ENCODE measurements at regions not wholly inside any gene's neighbourhood (a gene's known extent, or its start where the extent isn't known, plus 50 kb on each side); places are given as distances from the start of the nearest gene placed in this dataset.

DNA sequence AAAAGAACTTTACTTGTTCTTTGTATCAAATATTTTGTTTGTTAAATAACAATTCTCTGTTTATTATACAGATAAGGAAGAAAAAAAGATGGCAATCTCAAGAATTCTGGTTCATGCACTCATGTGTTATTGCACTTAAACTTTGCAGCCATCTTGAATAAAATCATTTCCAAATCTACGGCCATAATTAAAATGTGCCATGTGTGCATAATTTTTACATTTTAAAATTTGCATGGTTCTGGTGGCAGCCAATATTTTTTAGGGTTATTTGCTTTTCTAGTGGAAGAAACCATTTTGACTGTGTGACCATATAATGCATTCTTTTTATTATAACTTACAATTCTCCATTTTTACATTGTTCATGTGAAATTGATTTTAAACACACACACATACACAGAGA, 1518.1 kb upstream of the ZEB2 start:
- DNase-seq: no peak

DNA sequence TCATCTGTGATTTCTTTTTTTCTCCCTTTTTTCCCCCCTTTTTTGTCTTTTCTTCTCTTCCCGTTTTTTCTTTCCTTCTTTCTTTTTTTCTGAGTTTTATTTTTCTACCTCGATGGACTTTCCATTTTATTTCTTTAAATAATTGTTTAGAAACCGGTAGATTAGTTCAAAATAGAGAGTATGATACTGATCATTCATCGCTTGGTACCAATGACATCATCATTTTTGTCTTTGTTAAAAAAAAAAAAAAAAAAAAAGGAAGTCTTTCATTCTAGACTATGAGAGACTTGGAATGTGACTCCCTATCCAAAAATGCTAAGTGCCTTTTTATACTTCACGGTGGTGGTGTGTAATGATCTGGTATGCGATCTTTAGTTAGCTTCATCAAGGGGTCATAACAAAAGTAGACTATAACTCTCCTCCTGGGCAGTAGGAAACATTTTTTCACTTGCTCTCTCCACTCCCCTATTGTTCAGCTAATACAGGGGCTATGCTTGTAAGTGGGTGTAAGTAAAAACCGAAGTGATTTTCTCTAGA, 1517.5 kb upstream of the ZEB2 start:
- DNase-seq: no peak

DNA sequence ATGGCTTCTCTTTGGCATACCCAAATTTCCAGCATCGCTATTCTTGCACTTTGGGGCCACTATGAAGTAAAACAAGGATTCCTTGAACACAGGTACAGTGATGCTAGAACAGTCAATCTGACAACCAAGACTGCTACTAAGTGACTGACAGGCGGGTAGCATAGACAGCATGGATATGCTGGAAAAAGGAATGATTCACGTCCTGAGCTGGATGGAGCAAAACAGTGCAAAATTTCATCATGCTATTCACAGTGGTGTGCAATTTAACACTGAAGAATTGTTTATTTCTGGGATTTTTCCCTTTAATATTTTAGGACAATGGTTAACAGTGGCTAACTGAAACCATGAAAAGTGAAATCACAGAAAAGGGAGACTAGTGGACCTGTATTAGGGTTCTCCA, 1511.2 kb upstream of the ZEB2 start:
- no peak for DNase-seq

DNA sequence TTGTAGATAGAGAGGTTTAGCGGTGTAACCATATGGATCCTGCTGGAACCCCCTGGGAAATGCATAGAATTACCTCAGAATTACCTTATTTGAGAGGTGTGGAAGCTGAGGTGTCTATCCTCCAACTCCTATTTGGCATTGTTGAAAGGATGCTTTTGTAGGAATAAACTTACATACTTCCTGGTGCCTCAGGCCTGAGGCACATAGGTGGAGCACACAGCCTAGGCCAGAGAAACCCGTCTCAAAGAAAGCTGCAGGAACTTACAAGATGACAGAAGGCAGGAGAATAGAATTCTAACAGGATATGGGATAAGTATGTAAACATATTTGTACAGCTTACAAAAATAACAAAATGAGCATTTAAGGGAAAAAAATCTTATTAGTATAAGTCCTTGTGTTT, 1507.2 kb upstream of the ZEB2 start:
- DNase-seq: no peak

DNA sequence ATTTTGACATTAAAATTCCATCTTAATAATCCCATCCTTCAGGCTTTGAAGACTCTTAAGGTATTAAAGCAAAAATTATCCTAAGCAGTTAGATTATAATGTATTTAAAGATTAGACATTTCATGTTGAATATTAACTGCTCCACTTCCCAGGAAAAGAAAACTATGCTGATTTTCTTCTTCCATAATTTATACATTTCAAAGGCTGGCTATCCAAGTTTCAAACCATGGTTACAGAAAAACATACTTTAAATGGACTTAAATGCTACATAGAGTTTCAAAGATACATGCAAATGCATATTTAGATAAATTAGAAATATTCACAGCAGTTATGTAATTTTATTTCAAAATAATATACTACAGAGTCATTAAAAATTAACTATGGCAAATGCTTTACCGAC, 1505.6 kb upstream of the ZEB2 start:
- no peak for DNase-seq

DNA sequence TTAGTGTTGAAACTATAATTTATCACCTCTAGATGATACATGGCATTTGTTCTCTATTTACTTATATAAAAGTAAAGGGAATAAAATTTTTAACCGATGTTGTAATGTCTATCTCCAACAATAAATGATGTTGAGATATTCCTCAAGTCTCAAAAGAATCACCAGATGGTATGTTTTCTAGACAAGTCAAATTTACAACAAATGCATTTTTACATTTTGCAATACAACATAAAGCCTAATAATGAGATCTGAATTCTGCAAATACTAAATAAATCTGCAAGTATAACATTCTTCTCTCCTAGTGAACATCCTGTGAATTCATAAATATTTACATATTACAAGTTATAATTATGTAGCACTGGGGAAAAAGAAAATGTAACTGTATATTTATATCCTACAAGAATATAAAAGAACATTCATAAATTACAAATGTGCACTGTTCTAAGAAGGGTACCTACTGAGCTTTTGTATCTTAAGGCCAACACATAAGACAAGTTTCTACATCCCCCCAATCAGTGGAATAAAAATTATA, 1504.4 kb upstream of the ZEB2 start:
- no peak for DNase-seq

DNA sequence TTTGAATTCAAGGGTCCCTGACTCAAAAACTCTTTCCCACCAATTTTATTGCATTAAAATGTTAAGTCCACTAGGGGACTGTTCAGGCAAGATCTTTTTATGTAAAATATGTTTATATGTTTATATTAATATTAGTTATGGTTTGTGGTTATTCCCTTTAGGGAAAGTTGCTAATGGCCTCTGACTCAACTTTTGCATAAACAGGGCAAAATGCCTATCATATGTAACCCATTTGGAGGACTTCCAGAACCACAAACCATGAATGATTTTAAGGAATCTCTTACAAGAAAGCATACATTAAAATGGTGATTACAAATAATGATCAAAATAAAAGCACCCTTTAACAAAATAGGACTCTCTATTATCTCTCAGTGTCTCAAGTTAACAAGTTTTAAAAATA, 1484.5 kb upstream of the ZEB2 start:
- DNase-seq: no peak

DNA sequence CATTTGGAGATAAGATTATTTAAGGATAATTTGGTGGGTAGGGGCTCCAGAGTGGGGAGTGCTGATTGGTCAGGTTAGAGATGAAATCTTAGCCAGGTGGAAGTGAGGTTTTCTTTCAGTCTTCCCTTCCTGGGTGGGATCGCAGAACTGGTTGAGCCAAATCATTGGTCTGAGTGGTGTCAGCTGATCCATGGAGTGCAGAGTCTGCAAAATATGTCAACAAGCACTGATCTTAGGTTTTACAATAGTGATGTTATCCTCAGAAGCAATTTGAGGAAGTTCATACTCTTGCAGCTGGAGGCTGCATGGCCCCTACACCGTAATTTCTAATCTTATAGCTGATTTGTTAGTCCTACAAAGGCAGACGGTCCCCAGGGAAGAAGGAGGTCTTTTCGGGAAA, 1483.4 kb upstream of the ZEB2 start:
- DNase-seq: no peak

DNA sequence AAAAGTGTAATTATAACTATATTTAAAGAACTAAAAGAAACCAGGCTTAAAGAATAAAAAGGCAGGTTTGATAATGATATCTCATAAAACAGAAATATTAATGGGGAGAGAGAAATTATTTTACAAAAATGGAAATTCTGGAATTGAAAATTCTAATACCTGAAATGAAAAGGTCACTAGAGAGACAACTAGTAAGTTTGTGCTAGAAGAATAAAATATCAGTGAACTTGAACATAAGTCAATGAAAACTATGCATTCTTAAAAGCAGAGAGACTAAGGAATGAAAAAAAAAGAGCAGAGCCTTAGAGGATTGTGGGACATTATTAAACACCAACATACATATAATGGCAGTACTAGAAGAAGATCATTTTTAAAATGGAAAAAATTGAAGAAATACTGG, 1475.0 kb upstream of the ZEB2 start:
- no peak for DNase-seq

DNA sequence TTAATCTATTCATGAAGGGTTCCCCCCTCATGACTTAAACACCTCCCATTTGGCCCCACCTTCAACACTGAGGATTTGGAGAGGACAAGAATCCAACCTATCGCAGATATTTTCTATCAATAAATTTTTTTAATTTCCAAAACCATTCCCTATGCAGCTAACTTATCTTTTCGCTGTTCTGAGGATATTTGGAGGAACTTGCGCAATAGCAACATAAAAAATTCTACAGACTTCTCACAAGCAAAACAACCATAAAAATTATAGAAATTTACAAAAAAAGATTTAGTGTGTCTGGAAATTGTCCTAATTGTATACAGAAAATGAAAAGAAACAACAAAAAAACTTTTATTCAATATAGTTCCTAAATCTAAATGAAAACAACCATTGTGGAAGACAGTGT, 1472.7 kb upstream of the ZEB2 start:
- no peak for DNase-seq

DNA sequence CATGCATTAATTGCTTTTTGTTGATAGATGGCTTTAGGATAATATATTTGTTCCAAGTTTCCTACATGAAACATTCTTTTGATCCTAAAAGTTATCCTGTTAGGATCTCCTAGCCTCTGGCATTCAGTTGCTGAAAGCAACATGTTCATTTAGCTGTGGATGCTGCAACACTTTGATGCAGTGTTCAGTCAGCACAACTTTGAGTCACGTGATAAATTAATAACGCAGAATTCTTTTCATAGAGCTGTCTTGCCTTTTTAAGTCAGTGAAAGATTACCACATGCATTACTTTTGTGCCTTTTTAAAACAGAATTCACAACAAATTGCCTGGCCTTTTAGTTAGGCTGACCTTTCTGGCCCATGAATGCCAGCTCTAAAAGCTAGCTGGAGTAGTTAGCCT, 1467.9 kb upstream of the ZEB2 start:
- DNase-seq: no peak

DNA sequence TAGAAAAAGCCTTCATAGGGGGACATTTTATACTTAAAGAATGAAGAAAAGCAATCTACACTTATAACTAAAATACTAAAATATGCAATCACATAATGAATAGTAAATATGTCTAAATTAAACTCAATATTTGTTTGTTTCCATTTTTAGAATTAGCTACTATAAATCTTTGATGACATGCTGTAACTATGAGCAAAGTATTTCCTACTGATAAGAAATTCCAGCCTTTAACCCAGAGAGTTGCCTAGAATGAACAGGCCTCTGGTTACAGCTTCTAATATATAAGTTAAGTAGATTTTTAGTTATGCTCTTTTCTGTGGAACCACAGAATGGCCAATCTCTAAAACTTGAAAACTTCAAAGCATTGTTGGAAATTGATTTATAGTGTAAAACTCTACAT, 1465.6 kb upstream of the ZEB2 start:
- no peak for DNase-seq

DNA sequence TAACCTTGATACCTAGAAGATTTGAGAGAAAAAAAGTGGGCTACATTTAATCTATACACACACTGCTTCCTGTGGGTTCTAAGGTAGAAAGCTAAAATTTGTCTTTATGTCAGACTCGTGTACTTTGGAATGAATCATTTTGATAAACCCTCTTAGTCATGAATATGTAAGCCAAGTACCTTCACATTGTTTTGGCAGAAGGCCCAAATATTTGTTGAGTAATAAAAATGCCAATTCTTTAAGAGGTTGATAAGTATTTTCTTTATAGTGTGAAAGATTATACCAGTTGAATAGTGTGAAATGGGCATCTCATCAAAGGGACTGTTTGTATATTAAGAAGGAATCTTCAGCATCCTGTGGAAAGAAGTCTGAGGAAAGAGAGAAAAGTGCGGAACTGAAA, 1464.7 kb upstream of the ZEB2 start:
- DNase-seq: no peak

DNA sequence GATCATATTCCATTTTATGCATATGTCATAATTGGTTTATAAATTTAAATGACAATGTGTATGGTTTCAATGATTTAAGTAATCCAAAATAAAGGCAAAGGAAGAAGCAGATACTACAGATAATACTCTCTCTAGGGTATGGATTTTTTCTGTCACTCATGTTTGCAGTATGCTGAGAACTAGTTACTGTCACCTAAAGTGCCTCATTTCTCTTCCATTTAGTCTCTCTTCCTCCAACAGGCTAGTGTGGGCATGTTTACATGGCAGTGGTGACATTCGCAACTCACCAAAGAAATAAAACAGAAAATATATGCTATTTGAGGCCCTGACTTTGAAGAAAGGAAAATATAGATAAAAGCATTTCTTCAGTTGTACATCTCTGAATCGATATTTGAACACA, 1460.4 kb upstream of the ZEB2 start:
- no peak for DNase-seq

DNA sequence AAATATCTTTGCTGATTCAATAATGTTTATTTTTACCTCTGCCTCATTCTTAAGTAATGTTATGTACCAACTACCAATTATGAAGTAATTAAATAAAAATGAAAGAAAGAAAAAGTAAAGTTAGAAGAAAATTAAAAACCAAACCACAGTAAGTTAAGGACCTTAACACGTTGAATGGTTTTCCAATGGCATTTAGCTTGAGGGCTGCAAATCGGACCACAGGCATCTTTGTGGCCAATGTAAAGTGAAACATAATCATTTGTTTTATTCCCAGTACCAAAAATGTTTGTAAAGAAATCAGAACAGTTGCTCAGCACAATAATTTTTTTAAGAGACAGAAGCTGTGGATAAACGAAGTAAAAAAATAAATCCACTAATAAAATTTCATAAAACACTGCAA, 1455.5 kb upstream of the ZEB2 start:
- DNase-seq: no peak

DNA sequence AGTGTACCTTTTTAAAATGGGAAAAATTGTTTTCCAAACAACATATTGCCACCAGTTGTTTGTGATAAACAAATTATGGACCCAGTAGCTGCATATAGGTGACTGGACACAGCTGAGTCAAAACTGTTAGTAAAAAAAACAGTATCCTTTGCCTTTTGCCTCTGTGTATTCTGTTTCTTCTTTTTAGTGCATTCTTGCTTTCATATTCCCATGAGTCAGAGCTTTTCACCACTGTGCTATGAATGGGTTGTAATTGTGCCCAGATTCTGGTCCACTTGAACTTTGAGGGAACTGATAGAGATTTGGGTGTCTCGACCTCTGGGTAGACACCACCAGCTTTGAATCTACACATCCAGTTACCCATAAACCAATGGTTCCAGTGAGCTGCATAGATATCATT, 1441.9 kb upstream of the ZEB2 start:
- no peak for DNase-seq

DNA sequence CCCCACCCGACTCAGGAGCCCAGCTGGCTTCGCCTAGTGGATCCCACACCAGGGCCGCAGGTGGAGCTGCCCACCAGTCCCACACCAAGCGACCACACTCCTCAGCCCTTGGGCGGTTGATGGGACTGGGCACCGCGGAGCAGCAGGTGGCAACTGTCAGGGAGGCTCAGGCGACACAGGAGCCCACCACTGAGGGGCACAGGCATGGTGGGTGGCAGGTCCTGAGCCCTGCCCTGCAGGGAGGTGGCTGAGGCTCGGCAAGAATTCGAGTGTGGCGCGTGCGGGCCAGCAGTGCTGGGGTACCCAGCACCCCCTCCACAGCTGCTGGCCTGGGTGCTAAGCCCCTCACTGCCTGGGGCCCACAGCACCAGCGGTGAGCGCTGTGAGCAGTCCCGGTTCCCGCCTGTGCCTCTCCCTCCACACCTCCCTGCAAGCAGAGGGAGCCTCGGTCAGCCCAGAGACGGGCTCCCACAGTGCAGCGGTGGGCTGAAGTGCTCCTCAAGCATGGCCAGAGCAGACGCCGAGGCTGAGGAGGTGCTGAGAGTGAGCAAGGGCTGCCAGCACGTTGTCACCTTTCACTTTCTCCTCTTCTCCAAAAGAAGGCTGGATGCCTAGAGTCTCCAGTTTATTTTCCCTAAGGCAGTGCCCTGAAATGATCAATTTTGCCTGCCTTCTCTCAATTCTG, 1440.7 kb upstream of the ZEB2 start:
- no peak for DNase-seq

DNA sequence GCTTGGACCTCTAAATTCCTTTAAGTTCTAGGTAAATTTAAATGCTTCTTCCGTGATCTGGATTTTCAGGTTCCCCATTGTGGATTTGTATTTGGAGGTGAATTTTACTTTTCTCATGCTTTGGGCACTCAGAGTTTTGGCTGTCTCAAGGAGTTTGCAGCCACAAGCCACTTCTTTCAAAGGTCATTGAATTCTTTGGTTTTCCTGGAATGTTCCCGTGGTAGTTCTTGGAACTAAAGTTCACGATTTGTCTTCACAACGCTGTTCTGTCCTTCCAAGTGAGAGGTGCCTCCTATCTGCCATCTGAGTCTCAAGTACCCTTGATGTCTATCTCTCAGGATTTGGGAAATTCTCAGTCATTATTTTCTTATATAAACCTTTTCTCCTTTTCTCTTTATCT, 1438.7 kb upstream of the ZEB2 start:
- no peak for DNase-seq

DNA sequence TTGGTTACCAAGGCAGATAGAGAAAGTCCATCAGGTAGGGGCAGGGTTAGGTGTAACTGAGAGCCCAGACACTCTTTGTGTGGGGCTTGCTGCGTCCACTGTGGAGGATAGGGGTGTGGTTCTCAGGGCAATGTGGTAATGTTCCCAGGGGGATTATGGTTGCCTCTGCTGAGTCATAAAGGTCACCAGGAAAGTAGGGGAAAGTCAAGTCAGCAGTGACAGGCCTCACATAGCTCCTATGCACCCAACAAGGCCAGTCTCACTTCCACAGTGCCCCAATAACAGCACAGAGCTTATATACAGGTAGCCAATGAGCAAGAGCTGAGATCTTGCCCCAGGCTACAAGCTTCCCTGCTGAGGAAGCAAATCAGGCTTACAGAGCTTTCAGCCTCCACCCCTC, 1438.0 kb upstream of the ZEB2 start:
- no peak for DNase-seq

DNA sequence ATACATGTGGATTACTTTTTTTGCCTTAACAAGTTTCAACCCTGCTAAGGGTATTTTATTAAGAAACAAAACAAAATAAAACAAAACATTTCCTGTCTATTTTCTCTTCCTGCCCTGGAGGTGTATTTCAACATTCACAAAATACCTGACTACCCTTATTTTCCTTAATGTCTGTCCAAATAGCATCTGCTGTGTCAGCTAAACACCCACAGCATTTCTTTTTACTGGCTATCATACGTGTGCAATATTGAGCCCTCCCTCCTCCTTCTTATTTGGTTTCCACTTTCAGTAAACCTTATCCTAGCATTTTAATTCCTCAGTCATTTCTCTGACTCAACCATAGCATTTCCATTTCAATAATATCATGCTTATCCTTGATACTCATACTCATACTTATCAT, 1420.0 kb upstream of the ZEB2 start:
- DNase-seq: no peak

DNA sequence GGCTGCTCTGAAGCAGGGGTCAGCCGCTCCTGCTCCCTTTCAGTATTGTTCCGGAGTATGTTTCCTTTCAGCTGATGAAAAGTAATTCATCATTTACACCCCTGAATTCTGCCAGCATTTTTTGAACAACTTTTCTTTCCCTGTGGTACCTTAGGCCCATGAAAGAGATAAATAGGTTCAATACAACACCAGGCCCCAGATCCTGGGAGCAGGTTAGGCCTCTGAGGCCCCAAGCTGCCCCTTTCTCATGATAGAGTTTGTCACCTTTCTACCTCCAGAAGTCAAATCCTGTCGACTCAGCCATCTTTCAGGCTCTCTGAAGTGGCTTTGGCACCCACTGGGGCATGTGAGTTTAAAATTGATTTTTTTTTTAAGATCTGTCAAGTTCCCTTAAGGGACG, 1415.1 kb upstream of the ZEB2 start:
- no peak for DNase-seq

DNA sequence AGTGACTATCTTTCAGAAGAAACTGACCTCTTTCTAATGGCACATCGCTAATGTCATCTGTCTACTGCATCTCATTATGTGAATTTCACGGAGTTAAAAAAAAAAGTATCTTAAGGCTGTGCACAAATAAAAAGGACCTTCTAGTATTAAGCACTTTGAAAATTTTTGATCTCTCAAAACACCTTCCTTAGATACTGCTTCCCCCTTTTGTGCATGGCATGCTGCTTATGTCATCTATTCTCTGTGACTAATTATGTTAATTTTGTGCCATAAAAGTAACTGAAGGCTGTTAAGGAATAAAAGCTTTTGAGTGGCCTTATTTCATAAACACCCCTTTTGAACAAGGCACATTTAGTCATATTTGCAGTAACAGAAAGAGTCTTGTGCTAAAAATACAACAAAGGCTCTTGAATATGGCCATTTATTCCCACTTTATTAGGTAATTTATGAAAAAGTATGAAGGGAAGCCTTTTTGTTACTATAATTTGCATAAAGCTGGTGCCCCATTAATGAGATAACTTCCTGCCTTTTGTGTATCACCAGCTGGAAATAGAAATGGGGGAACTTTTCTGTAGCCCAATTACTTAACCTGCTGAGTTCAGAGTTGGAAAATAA, 1412.0 kb upstream of the ZEB2 start:
- no peak for DNase-seq

DNA sequence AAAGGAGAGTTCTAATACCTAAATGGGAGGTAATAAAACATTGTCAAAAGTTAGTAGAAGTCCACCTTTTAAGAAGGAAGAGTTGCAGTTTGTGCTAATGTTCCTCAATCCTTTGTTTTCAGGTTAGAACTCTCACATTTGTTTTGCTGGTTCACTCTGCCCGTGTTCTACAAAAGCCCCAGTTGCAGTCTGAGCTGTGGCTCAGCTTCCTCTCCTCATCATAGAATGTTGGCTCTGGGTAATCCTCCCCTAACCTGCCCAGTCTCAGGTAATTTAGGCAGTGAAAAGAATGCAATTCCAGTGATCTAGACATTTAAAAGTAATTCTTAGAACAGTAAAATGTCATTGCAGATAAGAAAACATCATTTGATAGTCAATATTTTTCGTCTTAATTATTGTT, 1410.4 kb upstream of the ZEB2 start:
- DNase-seq: no peak

DNA sequence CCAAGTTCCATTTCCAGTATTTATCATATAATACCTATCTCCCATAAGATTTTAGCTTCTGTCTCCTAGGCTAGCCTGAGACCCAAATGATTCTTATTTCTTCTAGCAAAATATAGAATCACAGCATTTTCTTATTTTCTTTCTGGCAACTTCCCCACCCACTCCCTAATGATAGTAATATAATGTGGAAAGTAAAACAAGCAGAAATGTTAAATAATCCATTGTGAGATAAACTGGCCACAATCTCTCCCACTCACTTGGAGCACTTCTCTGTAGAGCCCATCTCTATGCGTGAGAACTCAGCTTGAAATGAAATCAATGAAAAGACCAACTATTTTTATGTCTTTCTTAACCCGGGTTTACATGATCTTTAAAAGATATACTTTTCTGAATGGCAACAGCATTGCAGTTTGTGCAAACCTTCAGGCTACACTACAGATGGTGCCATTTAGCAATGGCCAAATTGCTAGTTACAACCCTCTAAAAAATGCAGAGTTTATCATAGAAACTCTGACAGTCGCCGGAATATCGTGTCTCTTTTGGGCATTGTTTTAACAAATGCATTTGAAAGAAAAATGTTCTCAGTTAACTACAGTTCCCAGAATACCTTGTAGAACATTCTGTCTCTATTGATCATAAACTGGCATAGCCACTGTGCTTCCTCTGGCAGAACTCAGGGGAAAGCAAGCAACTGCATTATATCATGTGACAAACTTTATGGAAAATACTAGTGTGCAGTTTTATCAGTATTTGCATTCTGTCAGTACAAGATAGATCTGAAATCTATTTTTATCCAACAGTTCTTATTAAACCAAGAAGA, 1407.4 kb upstream of the ZEB2 start:
- DNase-seq: no peak

Data from NCI-H524 treated with DMSO at 0.1 percent for 48 hours (cell line).